H1 (cell line): ENCODE measurements at regions not wholly inside any gene's neighbourhood (a gene's known extent, or its start where the extent isn't known, plus 50 kb on each side); places are given as distances from the start of the nearest gene placed in this dataset.

Source experiments
- CTCF ChIA-PET: fragments of 300-600 bp; sonication (Branson Sonifier 250); formaldehyde crosslinking; loops from one replicate; lab custom pipeline; 2021; ENCODE audit not compliant: partially characterized antibody; lab: Charles Lee
- POLR2A ChIA-PET: fragments of 300-600 bp; sonication (Branson Sonifier 250); formaldehyde crosslinking; loops from one replicate; lab custom pipeline; 2021; ENCODE audit warnings: inconsistent platforms; ENCODE audit not compliant: partially characterized antibody; lab: Charles Lee
- DNase-seq, 2 experiments: peaks; one replicate each; pipeline versions ENCODE4 v3.0.0 to v3.0.0-alpha.2; 2010 to 2022; ENCODE audit warnings: low spot score in 2 of 2, low read depth in 1 of 2, mixed read lengths in 1 of 2
- FAIRE-seq: peaks from 2 replicates; lab custom pipeline; 2011; peaks lifted over from hg19 to GRCh38; lab: Jason Lieb, UNC
- H2AFZ ChIP-seq: 2 replicates; pipeline ENCODE4 v1.8.1; 2012; ENCODE audit warnings: low read length, inconsistent platforms
- H2AK5ac ChIP-seq: 2 replicates; pipeline ENCODE4 v1.6.1; 2013; ENCODE audit warnings: low read depth, low read length
- H2BK120ac ChIP-seq: replicated peaks from 2 replicates; pipeline ENCODE3; 2013; ENCODE audit warnings: low read depth, low read length, inconsistent platforms
- H2BK12ac ChIP-seq: 2 replicates; pipeline ENCODE4 v1.6.1; 2013; ENCODE audit warnings: low read depth, low read length
- H2BK15ac ChIP-seq: 2 replicates; pipeline ENCODE4 v1.6.1; 2013; ENCODE audit warnings: low read length
- H2BK20ac ChIP-seq: 2 replicates; pipeline ENCODE4 v1.6.1; 2013; ENCODE audit warnings: low read length
- H2BK5ac ChIP-seq: 2 replicates; pipeline ENCODE4 v1.6.1; 2013; ENCODE audit warnings: low read depth, low read length
- H3K14ac ChIP-seq: 2 replicates; pipeline ENCODE4 v1.6.1; 2013; ENCODE audit warnings: inconsistent platforms; ENCODE audit not compliant: insufficient read length
- H3K18ac ChIP-seq: 2 replicates; pipeline ENCODE4 v1.6.1; 2013; ENCODE audit warnings: low read length; ENCODE audit errors: extremely low read depth
- H3K23ac ChIP-seq: 2 replicates; pipeline ENCODE4 v1.6.1; 2013; ENCODE audit warnings: inconsistent platforms; ENCODE audit not compliant: insufficient read length
- H3K23me2 ChIP-seq: 2 replicates; pipeline ENCODE4 v1.6.1; 2013; ENCODE audit warnings: low read depth, low read length
- H3K27ac ChIP-seq: 2 replicates; pipeline ENCODE4 v1.6.1; 2011; ENCODE audit warnings: low read depth, low read length, inconsistent platforms
- H3K27me3 ChIP-seq, 4 experiments: replicated peaks in 1 of 4; 1 replicate in 1 of 4; 2 replicates in 3 of 4; pipeline versions ENCODE4 v1.6.1 to v1.8.1; 2011 to 2013; ENCODE audit warnings: low read length in 3 of 4, mild to moderate bottlenecking in 3 of 4, inconsistent platforms in 2 of 4, mixed read lengths in 2 of 4, moderate library complexity in 1 of 4; ENCODE audit not compliant: control insufficient read depth in 3 of 4, insufficient read depth in 3 of 4; ENCODE audit errors: extremely low read depth in 1 of 4
- H3K36me3 ChIP-seq, 4 experiments: 2 replicates each; pipeline versions ENCODE4 v1.6.1 to v1.8.1; 2011 to 2013; ENCODE audit warnings: mild to moderate bottlenecking in 4 of 4, low read length in 3 of 4, moderate library complexity in 2 of 4, control low read depth in 1 of 4, inconsistent platforms in 1 of 4; ENCODE audit not compliant: insufficient read depth in 4 of 4, control insufficient read depth in 2 of 4
- H3K4ac ChIP-seq: replicated peaks from 2 replicates; pipeline ENCODE3; 2013; ENCODE audit warnings: low read length, low read depth, mixed read lengths, inconsistent platforms; ENCODE audit not compliant: insufficient read length
- H3K4me1 ChIP-seq, 4 experiments: replicated peaks in 1 of 4; 1 replicate in 1 of 4; 2 replicates in 3 of 4; pipeline versions ENCODE4 v1.6.1 to v1.8.1; 2011 to 2013; ENCODE audit warnings: low read length in 3 of 4, inconsistent platforms in 2 of 4, mixed read lengths in 1 of 4; ENCODE audit not compliant: insufficient read depth in 4 of 4, control insufficient read depth in 3 of 4
- H3K4me2 ChIP-seq, 2 experiments: 2 replicates each; pipeline versions ENCODE4 v1.6.1 to v1.8.1; 2011 to 2013; ENCODE audit warnings: low read depth in 2 of 2, low read length in 2 of 2, control low read depth in 1 of 2, inconsistent platforms in 1 of 2, mild to moderate bottlenecking in 1 of 2; ENCODE audit not compliant: insufficient read depth in 1 of 2
- H3K4me3 ChIP-seq, 4 experiments: fragments of 200-600, 300-600 bp in 1 of 4; sonication (generic), shearing (Covaris generic), sonication (Bioruptor Twin) in 1 of 4; 2 replicates each; pipeline versions ENCODE4 v1.5.1 to v1.8.1; 2011 to 2016; ENCODE audit warnings: low read length in 4 of 4, low read depth in 3 of 4, control low read depth in 2 of 4, inconsistent platforms in 2 of 4, mild to moderate bottlenecking in 2 of 4, mixed read lengths in 1 of 4, moderate library complexity in 1 of 4; ENCODE audit not compliant: insufficient read depth in 2 of 4; ENCODE audit errors: extremely low read depth in 1 of 4
- H3K56ac ChIP-seq: replicated peaks from 2 replicates; pipeline ENCODE3; 2013; ENCODE audit warnings: low read depth, mild to moderate bottlenecking, mixed read lengths, low read length, inconsistent platforms; ENCODE audit not compliant: insufficient read length
- H3K79me1 ChIP-seq: 2 replicates; pipeline ENCODE4 v1.6.1; 2013; ENCODE audit warnings: low read depth, low read length, control low read depth
- H3K79me2 ChIP-seq, 2 experiments: 2 replicates each; pipeline versions ENCODE4 v1.6.1 to v1.8.1; 2012 to 2013; ENCODE audit warnings: low read length in 2 of 2, mild to moderate bottlenecking in 2 of 2, inconsistent platforms in 1 of 2; ENCODE audit not compliant: insufficient read depth in 2 of 2, control insufficient read depth in 1 of 2
- H3K9ac ChIP-seq, 4 experiments: replicated peaks in 1 of 4; 1 replicate in 1 of 4; 2 replicates in 3 of 4; pipeline versions ENCODE4 v1.6.1 to v1.8.1; 2011 to 2013; ENCODE audit warnings: low read depth in 3 of 4, low read length in 3 of 4, control low read depth in 2 of 4, mild to moderate bottlenecking in 2 of 4, moderate library complexity in 2 of 4, inconsistent platforms in 1 of 4; ENCODE audit errors: extremely low read depth in 1 of 4
- H3K9me3 ChIP-seq, 2 experiments: 2 replicates each; pipeline versions ENCODE4 v1.6.1 to v1.8.1; 2012 to 2013; ENCODE audit warnings: mild to moderate bottlenecking in 2 of 2, moderate library complexity in 2 of 2, control low read depth in 1 of 2, inconsistent platforms in 1 of 2, low read depth in 1 of 2, low read length in 1 of 2, mixed read lengths in 1 of 2; ENCODE audit not compliant: insufficient read depth in 2 of 2
- H4K20me1 ChIP-seq, 2 experiments: replicated peaks in 1 of 2; 2 replicates each; pipeline versions ENCODE3 to v1.8.1; 2011 to 2013; ENCODE audit warnings: inconsistent platforms in 2 of 2, low read length in 2 of 2, mild to moderate bottlenecking in 1 of 2; ENCODE audit not compliant: insufficient read depth in 2 of 2, control insufficient read depth in 1 of 2
- H4K5ac ChIP-seq: 2 replicates; pipeline ENCODE4 v1.6.1; 2013; ENCODE audit warnings: low read length, low read depth, mixed read lengths, inconsistent platforms; ENCODE audit not compliant: insufficient read length
- H4K8ac ChIP-seq: 2 replicates; pipeline ENCODE4 v1.8.0; 2013; ENCODE audit warnings: mild to moderate bottlenecking, moderate library complexity, low read length, inconsistent platforms; ENCODE audit not compliant: insufficient read depth; ENCODE audit errors: extremely low read depth
- H4K91ac ChIP-seq: replicated peaks from 2 replicates; pipeline ENCODE3; 2013; ENCODE audit warnings: low read length, mixed read lengths, inconsistent platforms; ENCODE audit not compliant: insufficient read length
- BCL11A ChIP-seq, 2 experiments: IDR thresholded peaks; one replicate each; pipeline ENCODE4 v1.6.1; 2011; ENCODE audit warnings: low read depth in 2 of 2, low read length in 2 of 2, mild to moderate bottlenecking in 2 of 2
- CEBPB ChIP-seq: IDR thresholded peaks from 2 replicates; pipeline ENCODE4 v1.6.1; 2012; ENCODE audit warnings: low read depth, low read length
- GABPA ChIP-seq: IDR thresholded peaks from 2 replicates; pipeline ENCODE4 v1.6.1; 2011; ENCODE audit warnings: mild to moderate bottlenecking, low read length, moderate library complexity, borderline replicate concordance; ENCODE audit not compliant: insufficient read depth
- GTF2F1 ChIP-seq: IDR thresholded peaks from 2 replicates; pipeline ENCODE4 v1.6.1; 2012; ENCODE audit warnings: low read depth, low read length, improper control_type of control experiment, borderline replicate concordance
- HDAC2 ChIP-seq, 2 experiments: fragments of 300-600 bp in 1 of 2; sonication (generic) in 1 of 2; IDR thresholded peaks; 2 replicates each; pipeline ENCODE4 v1.6.1; 2011 to 2012; ENCODE audit warnings: low read depth in 2 of 2, low read length in 2 of 2, mild to moderate bottlenecking in 2 of 2, moderate library complexity in 2 of 2, borderline replicate concordance in 1 of 2, inconsistent platforms in 1 of 2
- KDM1A ChIP-seq: fragments of 200-600, 300-600 bp; sonication (generic); IDR thresholded peaks from 2 replicates; pipeline ENCODE4 v1.7.1; 2016; ENCODE audit warnings: mild to moderate bottlenecking, low read length, borderline replicate concordance
- MAFK ChIP-seq: IDR thresholded peaks from 2 replicates; pipeline ENCODE4 v1.6.1; 2012; ENCODE audit warnings: low read depth, mild to moderate bottlenecking, improper control_type of control experiment, low read length
- SIRT6 ChIP-seq: IDR thresholded peaks from one replicate; pipeline ENCODE4 v1.7.1; 2012; ENCODE audit warnings: low read length, inconsistent platforms
- TBP ChIP-seq: IDR thresholded peaks from 2 replicates; pipeline ENCODE4 v1.6.1; 2011; ENCODE audit warnings: low read depth, low read length, improper control_type of control experiment
- WGBS, 2 experiments: shearing (Covaris generic) in 1 of 2; methylation state at CpG; one replicate each; pipeline versions ENCODE4 v1.1.6 to v1.1.7; 2013 to 2015; ENCODE audit warnings: low lambda C conversion rate in 2 of 2, mixed read lengths in 2 of 2, inconsistent platforms in 1 of 2, low coverage in 1 of 2, missing lambda C conversion rate in 1 of 2; ENCODE audit not compliant: insufficient replicate concordance in 2 of 2, insufficient coverage in 1 of 2, insufficient read length in 1 of 2; ENCODE audit errors: extremely low coverage in 1 of 2, missing lambda C conversion rate in 1 of 2; 5-methylcytosine and 5-hydroxymethylcytosine counted together

- Histone ChIP-seq H3K23me2 (no peaks in the 10 kb centered on the region), H3K27ac (no peak overlapping the region), H3K56ac (no peak overlapping the region), H2BK20ac (no peak overlapping the region), H3K4me1 (no peaks in the 10 kb centered on the region), H4K8ac (no peak overlapping the region), H3K27me3 (0 out of 7 replicates have a peak, but pooled peaks cover 0 to 2% (median 0%) of the 10 kb centered on the region in 4 experiments), H3K79me1 (no peaks in the 10 kb centered on the region), H3K4me2 (no peak overlapping the region), H3K14ac (no peak overlapping the region), H4K5ac (no peak overlapping the region), H4K91ac (no peak overlapping the region), H3K23ac (no peak overlapping the region), H2BK5ac (no peak overlapping the region), H2AK5ac (no peak overlapping the region), H2AFZ (no peak overlapping the region), H3K18ac (no peak overlapping the region), H3K79me2 (no peaks in the 10 kb centered on the region), H2BK120ac (no peak overlapping the region), H3K4me3 (no peak overlapping the region), H2BK15ac (no peak overlapping the region), H4K20me1 (no peaks in the 10 kb centered on the region), H2BK12ac (no peak overlapping the region), H3K4ac (no peak overlapping the region), H3K9ac (no peak overlapping the region), H3K36me3 (no peaks in the 10 kb centered on the region), H3K9me3 (no peaks in the 10 kb centered on the region)
- FAIRE-seq, result no peak
- POLR2A ChIA-PET, result no interaction called here
- WGBS, 2 experiments, result 96% methylated on average over 3 of the region's 3 CpGs; no CpG with 5 or more reads in 1 of the 2 experiments
- DNase-seq, result no peak
- CTCF ChIA-PET, result interaction anchor here (0.7 to 1.3 kb wide), 3 partner anchors 26 to 954 kb away, joined by 3 to 7 read pairs (median 6); no protein-coding TSS in a partner anchor
- TF ChIP-seq HDAC2 (IDR thresholded peaks at IDR 0.05; ENCODE audit: borderline replicate concordance in 1 of 2, low read depth in 2 of 2, low read length in 2 of 2), result no peak
- TF ChIP-seq GTF2F1, result no peak
- no peak for TF ChIP-seq SIRT6
- no peak for TF ChIP-seq TBP
- no peak for TF ChIP-seq GABPA
- TF ChIP-seq CEBPB, result no peak
- TF ChIP-seq BCL11A (IDR thresholded peaks at IDR 0.05; ENCODE audit: low read depth in 2 of 2, low read length in 2 of 2), result no peak
- TF ChIP-seq KDM1A, result no peak
- no peak for TF ChIP-seq MAFK
Observed at GRCh38 chr18:5060543-5060942, 136.5 kb downstream of the AKAIN1 start.
